Thyroid gland (tissue), 4 donors: ENCODE measurements at regions not wholly inside any gene's neighbourhood (a gene's known extent, or its start where the extent isn't known, plus 50 kb on each side); places are given as distances from the start of the nearest gene placed in this dataset.

Experiments used
- DNase-seq, 2 donors: peaks; one replicate each; pipeline ENCODE4 v3.0.0-alpha.2; 2019
- H3K27ac ChIP-seq, 3 donors: fragments of 200-600 bp; sonication (generic); 1 replicate in 2 of 3; 2 replicates in 1 of 3; pipeline ENCODE4 v1.5.1; 2016 to 2019; ENCODE audit warnings: mild to moderate bottlenecking in 1 of 3, moderate library complexity in 1 of 3
- H3K27me3 ChIP-seq: fragments of 200-600 bp; sonication (generic); one replicate; pipeline ENCODE4 v1.5.1; 2019
- H3K36me3 ChIP-seq, 2 donors: fragments of 200-600 bp; sonication (generic); one replicate each; pipeline ENCODE4 v1.5.1; 2016 to 2019
- H3K4me1 ChIP-seq, 2 donors: fragments of 200-600 bp; sonication (generic); one replicate each; pipeline ENCODE4 v1.5.1; 2017 to 2019
- H3K4me3 ChIP-seq, 3 donors: fragments of 200-600 bp; sonication (generic); replicated peaks in 1 of 3; 1 replicate in 2 of 3; 2 replicates in 1 of 3; pipeline ENCODE4 v1.5.1; 2016; ENCODE audit warnings: mild to moderate bottlenecking in 1 of 3
- H3K9me3 ChIP-seq: fragments of 200-600 bp; sonication (generic); one replicate; pipeline ENCODE4 v1.5.1; 2017
- CTCF ChIP-seq, 6 experiments: fragments of 200-600 bp in 3 of 6; fragments of 450-650 bp in 3 of 6; sonication (generic) in 3 of 6; IDR thresholded peaks; one replicate each; pipeline ENCODE4 v1.5.1; 2016 to 2019; ENCODE audit warnings: antibody characterized with exemption in 6 of 6, mild to moderate bottlenecking in 2 of 6, inconsistent platforms in 1 of 6, moderate library complexity in 1 of 6
- POLR2A ChIP-seq, 2 donors: fragments of 450-650 bp; IDR thresholded peaks; one replicate each; pipeline ENCODE4 v1.6.1; 2017; ENCODE audit warnings: antibody characterized with exemption in 2 of 2, mild to moderate bottlenecking in 2 of 2, moderate library complexity in 1 of 2
- WGBS, 2 donors: methylation state at CpG; one replicate each; pipeline ENCODE4 v1.1.5; 2017; 5-methylcytosine and 5-hydroxymethylcytosine counted together
- intact Hi-C: fragments of 100-400 bp; cut with DNase I; formaldehyde crosslinking; loops from one replicate; pipeline ENCODE4 v1.15.1; 2023

DNA sequence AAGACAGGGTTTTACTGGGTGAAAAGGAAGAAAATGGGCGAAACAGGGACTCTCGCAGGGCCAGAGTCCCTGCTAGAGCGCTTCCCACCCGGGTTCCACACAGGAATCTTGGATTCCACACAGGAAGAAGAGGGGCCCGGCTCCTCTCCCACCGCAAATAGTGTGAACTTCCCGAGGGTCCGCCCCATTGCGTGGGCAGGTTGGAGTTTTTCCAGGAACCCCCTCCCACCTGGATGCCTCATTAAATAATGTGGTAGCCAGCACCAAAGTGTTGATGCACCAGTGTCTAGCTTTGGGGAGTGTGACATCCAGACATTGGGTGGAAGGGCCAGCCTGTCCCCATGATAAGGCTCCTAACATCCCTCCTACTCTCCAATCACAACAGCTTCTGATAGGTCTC, 330.3 kb upstream of the ZNF32 start:
- intact Hi-C loops = no loop called here
- Histone ChIP-seq H3K27me3 (no peaks in the 10 kb centered on the region), H3K27ac (no peak overlapping the region), H3K4me3 (no peak overlapping the region), H3K9me3 (no peaks in the 10 kb centered on the region), H3K36me3 (no peaks in the 10 kb centered on the region), H3K4me1 (no peaks in the 10 kb centered on the region)
- no peak for DNase-seq
- WGBS, 2 donors = 90 to 94% methylated on average over 9 of the region's 9 CpGs
- TF ChIP-seq POLR2A (IDR thresholded peaks at IDR 0.05) (no peak), CTCF (IDR thresholded peaks at IDR 0.05) (no peak)

- Histone ChIP-seq H3K27ac (no peak overlapping the region), H3K9me3 (no peaks in the 10 kb centered on the region), H3K4me3 (no peak overlapping the region), H3K27me3 (no peaks in the 10 kb centered on the region), H3K4me1 (no peaks in the 10 kb centered on the region), H3K36me3 (no peaks in the 10 kb centered on the region)
- intact Hi-C loops = no loop called here
- no peak for DNase-seq
- TF ChIP-seq CTCF (IDR thresholded peaks at IDR 0.05) = no peak
- no peak for TF ChIP-seq POLR2A (IDR thresholded peaks at IDR 0.05)
- 82 to 84% methylated on average over 5 of the region's 5 CpGs for WGBS, 2 donors
Measured at GRCh38 chr10:43978091-43978490, 329.4 kb upstream of the ZNF32 start.

DNA sequence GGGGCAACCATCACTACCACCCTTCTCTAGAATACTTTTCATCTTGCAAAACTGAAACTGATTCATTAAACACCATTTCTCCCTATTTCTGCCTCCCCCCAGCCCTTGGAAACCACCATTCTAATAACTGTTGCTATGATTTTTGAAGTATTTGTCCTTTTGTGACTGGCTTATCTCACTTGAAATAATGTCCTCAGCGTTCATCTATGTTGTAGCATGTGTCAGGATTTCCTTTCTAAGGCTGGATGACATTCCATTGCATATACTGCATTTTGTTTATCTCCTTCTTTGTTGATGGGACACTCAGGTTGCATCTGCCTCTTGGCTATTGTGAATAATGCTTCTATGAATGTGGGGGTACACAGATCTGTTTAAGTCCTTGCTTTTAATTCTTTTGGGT, 327.6 kb upstream of the ZNF32 start:
- 70 to 71% methylated on average over 1 of the region's 1 CpG for WGBS, 2 donors
- Histone ChIP-seq H3K4me3 (no peak overlapping the region), H3K9me3 (no peaks in the 10 kb centered on the region), H3K4me1 (no peaks in the 10 kb centered on the region), H3K27ac (no peak overlapping the region), H3K36me3 (no peaks in the 10 kb centered on the region), H3K27me3 (no peaks in the 10 kb centered on the region)
- no peak for DNase-seq
- TF ChIP-seq CTCF (IDR thresholded peaks at IDR 0.05) (no peak), POLR2A (IDR thresholded peaks at IDR 0.05) (no peak)
- intact Hi-C loops = no loop called here

DNA sequence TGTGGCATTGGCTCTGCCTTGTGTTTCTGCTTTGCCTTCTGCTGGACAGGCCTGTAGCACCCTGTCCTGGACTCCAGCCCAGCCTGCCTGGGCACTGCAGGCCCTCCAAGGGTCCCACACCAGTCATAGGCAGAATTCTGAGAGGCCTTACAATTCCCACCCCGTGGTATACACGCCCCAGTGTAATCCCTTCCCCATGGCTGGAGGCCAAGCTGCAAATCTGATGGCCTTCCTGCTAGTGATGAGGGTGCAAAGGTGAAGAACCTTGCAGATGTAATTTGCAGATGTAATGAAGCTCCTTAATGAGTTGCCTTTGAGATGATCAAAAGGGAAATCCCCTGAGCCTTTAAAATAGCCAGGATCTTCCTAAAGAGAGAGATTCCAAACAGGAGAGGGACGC, 325.1 kb upstream of the ZNF32 start:
- Histone ChIP-seq H3K4me1 (no peaks in the 10 kb centered on the region), H3K36me3 (no peaks in the 10 kb centered on the region), H3K27ac (no peak overlapping the region), H3K4me3 (no peak overlapping the region), H3K9me3 (no peaks in the 10 kb centered on the region), H3K27me3 (no peaks in the 10 kb centered on the region)
- TF ChIP-seq CTCF (IDR thresholded peaks at IDR 0.05) (no peak), POLR2A (IDR thresholded peaks at IDR 0.05) (no peak)
- no peak for DNase-seq
- WGBS, 2 donors = 83 to 91% methylated on average over 3 of the region's 3 CpGs
- intact Hi-C loops = no loop called here

DNA sequence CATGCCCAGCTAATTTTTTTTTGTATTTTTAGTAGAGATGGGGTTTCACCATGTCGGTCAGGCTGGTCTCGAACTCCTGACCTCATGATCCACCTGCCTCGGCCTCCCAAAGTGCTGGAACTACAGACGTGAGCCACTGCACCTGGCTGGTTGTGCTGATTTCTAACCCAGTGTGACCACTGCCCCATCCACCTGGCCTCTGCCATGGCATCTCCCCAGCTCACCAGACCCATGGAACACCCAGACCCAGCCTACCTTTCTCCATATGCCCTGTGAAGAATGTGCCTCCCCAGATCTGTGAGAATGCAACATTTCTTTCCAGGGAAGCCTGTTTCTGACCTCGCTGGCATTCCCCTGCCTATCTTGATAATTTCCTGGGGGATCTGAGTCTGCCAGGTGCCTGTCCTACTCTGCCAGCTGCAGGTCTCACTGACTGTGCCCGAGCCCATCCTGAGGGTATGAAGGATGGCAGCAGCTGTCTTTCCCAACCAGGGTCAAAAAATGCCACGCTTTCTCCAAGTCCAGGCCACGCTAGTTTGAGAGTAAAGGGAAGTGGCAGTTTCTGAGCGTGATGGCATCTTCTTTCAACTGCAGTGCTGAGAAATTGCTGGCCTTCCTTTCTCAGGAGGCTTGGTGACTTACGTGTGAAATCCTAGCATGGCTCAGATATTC, 324.4 kb upstream of the ZNF32 start:
- no peaks in the 10 kb centered on the region for H3K4me1 ChIP-seq
- no peaks in the 10 kb centered on the region for H3K9me3 ChIP-seq
- intact Hi-C loops = no loop called here
- no peak for TF ChIP-seq CTCF (IDR thresholded peaks at IDR 0.05)
- no peak for TF ChIP-seq POLR2A (IDR thresholded peaks at IDR 0.05)
- WGBS, 2 donors = 94 to 96% methylated on average over 10 of the region's 10 CpGs
- H3K27me3 ChIP-seq = no peaks in the 10 kb centered on the region
- no peak for DNase-seq
- no peak overlapping the region for H3K4me3 ChIP-seq
- no peaks in the 10 kb centered on the region for H3K36me3 ChIP-seq
- H3K27ac ChIP-seq = no peak overlapping the region
